Islet of Langerhans (tissue), 1 donor: ENCODE measurements at regions not wholly inside any gene's neighbourhood (a gene's known extent, or its start where the extent isn't known, plus 50 kb on each side); places are given as distances from the start of the nearest gene placed in this dataset.

Experiments
- FAIRE-seq: peaks from one replicate; lab custom pipeline; 2011; peaks lifted over from hg19 to GRCh38; lab: Jason Lieb, UNC

DNA sequence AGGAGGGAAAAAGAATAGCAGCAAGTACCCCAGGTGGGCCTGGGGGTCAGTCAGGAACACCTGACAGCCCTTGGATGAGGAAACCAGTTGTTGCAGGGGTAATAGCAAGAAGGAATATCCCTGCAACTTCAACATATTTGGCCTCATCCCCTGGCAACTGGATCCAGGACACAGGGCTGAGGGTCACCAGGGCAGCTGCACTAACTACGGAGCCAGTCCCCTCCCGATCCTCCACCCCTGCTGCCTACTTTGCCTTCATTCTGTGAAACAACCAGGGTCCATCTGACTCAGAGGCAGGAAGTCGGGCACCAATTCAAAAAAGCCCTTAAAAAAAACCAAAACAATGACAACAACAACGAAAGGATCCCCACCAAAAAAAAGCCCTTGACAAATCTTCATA lies 52.9 kb downstream of the FRMPD3 start:
- FAIRE-seq: no peak

DNA sequence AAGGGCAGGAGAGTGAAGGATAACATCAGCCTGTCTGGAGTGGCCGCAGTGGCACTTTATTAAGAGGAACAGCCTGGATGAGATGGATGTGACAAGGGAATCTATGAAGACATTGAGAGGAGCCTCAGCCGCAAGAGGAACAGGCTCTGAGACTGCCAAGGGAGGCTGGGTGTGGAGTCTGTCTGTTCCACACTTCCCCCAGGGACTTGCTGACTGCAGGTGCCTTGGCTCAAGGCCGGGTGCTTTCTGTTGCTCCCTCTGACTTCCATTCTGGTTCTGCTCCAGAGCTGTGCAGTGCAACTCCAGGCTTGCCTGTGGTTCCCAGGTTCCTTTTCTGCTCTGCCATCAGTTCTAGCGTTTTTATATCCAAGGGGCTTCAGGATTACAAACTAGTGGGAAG lies 54.6 kb downstream of the FRMPD3 start:
- no peak for FAIRE-seq

GRCh38 chrX:107505223-107505622 lies 55.8 kb downstream of the FRMPD3 start:
- FAIRE-seq: no peak

GRCh38 chrX:107506596-107507031 lies 57.2 kb downstream of the FRMPD3 start:
- FAIRE-seq: no peak

DNA sequence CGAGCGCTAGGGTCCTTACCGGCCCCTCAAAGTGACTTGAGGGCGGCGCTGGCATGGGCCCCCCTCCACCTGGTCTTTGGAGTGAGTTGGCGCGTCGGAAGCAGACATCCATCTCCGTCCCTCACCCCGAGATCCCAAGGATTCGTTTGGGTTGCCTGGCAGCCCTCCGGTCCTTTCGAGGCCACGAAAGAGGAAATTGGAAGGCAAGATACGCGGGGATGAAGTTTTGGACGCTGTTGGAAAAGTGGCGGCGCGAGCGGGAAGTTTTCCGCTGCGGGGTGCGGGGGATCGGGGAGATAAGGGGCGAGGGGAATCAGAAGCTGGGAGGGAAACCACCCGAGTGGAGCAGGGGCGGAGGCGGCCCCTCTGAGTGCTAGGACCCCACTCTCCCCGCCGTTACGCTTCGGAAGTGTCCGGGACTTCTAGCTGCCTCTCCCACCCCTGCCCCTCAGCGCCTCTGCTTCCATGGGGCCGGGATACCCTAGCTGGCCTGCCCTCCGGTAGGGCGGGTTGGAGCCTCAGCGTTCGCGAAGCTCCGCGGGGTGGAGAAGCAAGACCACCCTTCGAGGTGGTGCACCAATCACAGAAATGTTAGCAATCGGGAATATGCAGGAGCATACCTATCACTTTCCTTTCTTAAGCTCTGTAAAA lies 57.8 kb downstream of the FRMPD3 start:
- no peak for FAIRE-seq

GRCh38 chrX:107507744-107508117 lies 58.3 kb downstream of the FRMPD3 start:
- no peak for FAIRE-seq

- FAIRE-seq: no peak
Observed at GRCh38 chrX:107508925-107509324, 59.5 kb downstream of the FRMPD3 start.

DNA sequence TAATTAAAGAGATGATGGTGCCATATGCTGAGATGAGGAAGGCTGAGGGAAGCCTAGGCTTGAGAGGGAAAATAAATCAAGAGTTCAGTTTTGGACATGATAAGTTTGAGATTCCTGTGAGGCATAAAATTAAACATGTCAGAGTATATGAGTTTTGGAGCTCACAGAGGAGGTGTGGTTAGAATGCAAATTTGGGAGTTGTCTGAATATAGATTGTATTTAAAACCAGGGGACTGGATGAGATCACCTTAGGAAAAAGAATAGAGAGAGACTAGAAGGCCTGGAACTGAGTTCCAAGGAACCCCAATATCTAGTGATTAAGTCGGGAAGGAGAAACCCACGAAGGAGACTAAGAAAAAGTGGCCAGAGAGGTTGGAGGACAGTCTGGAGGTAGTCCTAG lies 65.5 kb downstream of the FRMPD3 start:
- no peak for FAIRE-seq

- no peak for FAIRE-seq
Observed at GRCh38 chrX:107521877-107522586, 72.6 kb downstream of the FRMPD3 start.

- no peak for FAIRE-seq
Observed at GRCh38 chrX:107522901-107523300, 73.4 kb downstream of the FRMPD3 start.

DNA sequence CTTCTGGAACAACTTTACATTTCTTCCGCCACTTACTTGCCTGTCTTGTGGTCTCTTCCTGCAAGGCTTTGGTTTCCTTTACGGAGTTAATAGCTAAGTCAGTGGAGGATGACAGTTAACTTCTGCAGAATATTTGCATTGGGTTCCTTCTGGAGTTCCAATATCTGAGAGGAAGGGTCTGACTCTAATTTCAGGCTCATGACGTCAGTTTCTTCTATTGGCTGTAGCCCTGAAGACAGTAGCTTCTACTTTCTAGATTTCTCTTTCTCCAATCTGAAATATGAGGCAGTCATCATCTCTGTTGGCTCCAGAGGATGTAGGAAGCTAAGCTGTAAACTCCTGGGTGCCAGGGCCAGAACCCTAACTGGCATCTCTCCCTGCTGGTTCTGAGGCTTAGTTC lies 76.7 kb downstream of the FRMPD3 start:
- FAIRE-seq: no peak

DNA sequence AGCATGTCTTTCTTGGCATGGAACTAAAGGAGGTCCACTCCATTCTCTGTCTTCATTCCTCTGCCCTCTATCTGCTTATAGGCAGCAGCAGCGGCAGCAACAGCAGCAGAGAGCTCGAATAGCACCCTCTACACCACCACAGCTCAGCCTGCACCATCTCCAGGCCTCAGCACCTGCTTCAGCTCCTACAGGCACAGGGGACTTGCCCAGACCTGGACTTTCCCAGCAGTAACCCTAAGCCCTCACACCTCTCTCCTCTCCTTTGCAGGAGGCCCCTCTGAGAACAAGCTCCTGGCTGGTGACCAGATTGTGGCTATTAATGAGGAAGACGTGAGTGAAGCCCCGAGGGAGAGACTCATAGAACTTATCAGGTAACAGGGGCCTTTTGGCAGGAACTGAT lies 80.7 kb downstream of the FRMPD3 start:
- FAIRE-seq: no peak

DNA sequence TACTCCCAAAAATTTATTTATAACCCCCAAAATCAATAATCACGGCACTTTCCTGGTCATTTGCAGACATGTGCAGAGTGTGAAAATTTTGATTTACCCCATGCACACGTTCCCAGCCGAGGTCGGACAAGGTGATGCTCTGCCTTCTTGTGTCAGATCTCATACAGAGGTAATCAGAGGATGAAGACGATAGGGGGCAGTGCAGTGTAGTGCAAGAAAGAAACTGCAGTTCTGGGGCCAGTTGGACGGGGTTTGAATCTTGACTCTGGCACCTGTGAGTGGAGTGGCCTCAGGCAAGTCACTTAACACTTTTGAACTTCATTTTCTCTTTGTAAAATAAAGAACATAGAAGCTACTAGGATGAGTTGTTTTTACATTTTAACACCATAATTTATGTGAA lies 88.4 kb downstream of the FRMPD3 start:
- FAIRE-seq: no peak

DNA sequence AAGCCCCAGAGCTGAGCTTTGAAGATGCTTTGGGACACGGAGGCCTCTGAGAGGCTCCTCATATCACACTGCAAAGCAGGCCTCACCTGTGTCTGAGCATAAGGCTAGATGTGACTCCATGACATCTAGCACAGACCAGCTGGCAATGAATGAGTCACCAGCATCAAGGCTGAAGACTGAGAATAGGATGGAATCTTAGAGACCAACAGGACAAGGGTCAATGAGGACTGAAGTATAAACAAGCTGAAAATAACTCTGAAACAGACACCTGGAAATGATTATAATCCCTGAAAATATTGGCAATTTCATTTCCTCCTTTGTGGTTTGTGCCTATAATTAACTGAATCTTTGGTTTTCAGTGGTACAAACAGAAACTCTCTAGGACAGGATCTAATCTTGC lies 87.1 kb upstream of the PRPS1 start:
- FAIRE-seq: no peak

- no peak for FAIRE-seq
Observed at GRCh38 chrX:107542040-107542439, 86.3 kb upstream of the PRPS1 start.

DNA sequence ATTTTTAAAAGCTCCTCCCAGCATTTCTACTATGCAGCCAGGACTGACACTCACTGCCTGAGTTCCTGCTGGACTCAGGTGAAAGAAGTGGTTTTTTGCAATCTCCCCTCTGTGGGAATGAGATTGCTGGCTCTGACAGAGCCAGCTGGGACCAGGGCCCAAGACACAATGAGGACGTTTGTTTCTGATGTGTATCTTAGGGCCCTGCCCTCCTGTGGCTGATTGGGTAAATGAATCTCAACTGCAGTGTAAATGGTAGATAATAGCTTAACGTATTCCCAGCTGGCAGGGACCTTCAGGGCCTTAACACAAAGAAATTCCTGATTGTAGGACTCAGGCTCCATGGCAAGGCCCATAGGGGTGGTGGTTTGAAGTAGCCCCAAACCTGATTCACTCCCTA lies 85.8 kb upstream of the PRPS1 start:
- FAIRE-seq: no peak

DNA sequence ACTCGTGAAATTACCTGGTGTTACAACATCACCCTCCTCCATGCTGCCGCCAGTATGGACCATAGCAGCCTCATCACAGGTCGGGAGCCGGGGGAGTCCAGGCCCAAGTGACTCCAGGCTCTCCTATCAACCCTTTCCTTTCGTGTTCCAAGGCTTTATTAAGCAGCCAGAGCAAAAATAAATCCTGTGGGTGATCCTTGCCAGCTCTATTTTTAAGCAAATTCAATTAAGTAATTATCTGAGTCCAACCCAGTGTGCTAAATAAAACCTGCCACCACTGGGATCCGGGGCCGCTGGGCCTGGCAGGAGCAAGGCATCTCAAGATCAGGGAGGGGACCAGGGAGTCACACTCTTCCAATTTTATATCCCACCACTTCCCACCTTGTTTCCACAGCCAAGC lies 80.7 kb upstream of the PRPS1 start:
- FAIRE-seq: no peak

GRCh38 chrX:107548775-107549174 lies 79.5 kb upstream of the PRPS1 start:
- no peak for FAIRE-seq

DNA sequence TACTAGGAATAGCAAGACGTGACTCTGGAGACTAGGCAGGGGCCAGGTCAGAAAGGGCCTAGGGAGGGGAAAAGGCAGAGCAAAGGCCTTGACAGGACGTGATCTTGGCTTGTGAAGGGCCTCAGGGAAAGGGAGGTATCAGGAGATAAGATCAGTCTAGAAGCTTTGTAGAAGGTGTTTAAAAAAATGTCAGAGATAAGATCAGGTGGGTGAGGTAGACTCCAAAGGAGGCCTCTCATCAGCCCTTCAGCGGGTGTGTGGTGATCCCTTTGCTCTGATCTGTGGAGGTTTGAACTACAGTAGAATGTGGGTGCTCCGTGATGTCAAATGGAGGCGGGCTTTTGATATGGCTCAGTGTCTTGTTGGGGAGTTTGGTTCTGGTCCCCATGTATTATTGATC lies 78.8 kb upstream of the PRPS1 start:
- no peak for FAIRE-seq

- FAIRE-seq: no peak
Observed at GRCh38 chrX:107551546-107551945, 76.8 kb upstream of the PRPS1 start.

DNA sequence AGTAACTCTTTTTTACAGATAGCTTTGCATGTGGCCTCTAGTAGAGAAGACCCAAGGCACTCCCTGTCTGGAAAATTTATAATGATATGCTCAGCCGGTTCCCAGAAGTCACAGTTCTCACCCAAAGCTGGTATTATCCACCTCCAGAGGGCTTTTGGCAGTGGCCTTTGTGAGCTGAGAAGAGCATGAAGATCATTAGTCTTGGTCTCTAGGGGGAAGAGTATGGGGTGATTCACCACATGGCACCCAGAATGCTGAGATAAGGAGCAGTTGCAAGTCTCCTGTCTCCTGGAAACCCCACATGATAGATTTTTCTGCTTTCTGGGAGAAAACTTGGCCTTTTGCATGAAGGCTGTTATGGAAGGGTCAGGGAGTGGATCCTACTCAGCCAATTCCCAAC lies 75.4 kb upstream of the PRPS1 start:
- no peak for FAIRE-seq

GRCh38 chrX:107556967-107557366 lies 71.3 kb upstream of the PRPS1 start:
- FAIRE-seq: no peak

DNA sequence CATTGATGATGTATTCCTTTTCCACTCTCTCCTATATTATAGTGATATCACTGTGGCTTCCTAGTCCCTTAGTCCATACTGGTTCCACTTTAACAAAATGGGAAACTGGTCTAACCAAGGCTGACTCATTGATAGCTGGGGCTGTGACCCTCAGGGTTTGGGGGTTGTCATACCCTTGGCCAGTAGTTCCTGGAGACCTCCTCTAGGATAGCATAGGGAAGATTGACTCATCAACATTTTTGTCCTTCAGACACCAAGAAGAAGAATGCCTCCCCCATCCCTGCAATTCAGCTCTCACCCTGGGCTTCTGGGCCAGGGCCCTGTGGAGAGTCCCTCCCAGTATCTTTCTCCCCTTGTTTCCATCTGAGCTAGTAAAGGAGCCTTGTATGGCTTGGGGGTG lies 68.8 kb upstream of the PRPS1 start:
- no peak for FAIRE-seq

DNA sequence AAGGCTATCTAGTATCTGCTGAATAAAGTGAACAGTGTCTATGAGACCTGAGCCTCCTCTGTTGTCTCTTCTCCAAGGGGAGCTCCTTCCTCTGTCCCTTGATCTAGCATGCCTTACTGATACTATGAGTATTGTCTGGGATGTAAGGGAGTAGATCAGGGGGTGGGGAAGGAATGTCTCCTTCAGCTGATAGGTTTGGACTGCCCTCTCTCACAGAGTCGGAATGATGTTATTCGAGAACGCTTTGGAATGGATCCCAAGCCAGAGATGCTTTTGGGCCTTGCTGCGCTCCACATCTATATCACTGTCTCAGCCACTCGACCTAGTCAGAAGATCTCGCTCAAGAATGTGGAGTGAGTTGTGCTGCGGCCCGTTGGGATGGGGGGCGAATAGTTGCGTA lies 68.3 kb upstream of the PRPS1 start:
- FAIRE-seq: no peak
